ENCODE measurements at regions not wholly inside any gene's neighbourhood (a gene's known extent, or its start where the extent isn't known, plus 50 kb on each side); places are given as distances from the start of the nearest gene placed in this dataset.

GRCh38 chr1:222040121-222040805 is 298.4 kb upstream of the DUSP10 start:
- no peak for DNase-seq (ENCODE audit: low read depth in 3 of 3)

DNA sequence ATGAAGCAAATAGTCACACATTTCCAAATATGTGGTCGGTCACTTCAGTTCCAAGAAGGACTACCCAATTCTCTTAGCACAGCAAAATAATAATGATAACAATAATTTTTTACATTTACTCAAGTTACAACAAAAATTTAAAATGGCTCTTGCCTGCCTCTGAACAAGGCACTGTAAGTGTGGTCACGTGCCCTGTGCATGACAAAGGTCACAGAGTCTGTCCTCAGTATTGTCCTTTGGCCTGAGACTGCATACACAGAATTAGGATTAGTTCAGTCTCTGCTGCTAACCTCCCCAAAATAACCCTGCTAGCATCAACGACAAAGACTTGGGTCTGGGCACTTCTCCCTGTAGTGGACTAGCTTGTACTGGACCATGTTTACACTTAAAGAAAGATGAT is 297.1 kb upstream of the DUSP10 start:
- no peak for DNase-seq (ENCODE audit: low read depth in 3 of 3)

GRCh38 chr1:222037720-222038119 is 295.8 kb upstream of the DUSP10 start:
- no peak for DNase-seq (ENCODE audit: low read depth in 3 of 3)

DNA sequence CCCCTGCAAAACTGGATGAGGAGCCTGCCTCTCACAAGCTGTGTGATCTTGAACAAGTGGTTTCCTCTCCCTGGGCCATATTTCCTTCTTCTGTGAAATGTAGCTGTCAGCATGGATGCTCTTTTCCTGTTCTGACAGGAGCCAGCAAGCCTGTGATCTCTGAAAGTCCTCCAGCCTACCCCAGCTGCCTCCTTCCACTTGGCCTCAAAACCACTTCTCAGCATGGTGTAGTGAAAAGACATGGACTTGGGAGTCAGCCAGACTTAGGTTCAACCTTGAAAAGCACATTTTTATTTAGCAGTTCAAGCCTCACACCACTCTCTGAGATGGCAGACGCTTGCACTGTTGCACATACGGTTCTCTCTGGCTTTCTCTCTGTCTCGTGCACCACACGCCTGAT is 292.9 kb upstream of the DUSP10 start:
- DNase-seq (ENCODE audit: low read depth in 3 of 3): no peak

DNA sequence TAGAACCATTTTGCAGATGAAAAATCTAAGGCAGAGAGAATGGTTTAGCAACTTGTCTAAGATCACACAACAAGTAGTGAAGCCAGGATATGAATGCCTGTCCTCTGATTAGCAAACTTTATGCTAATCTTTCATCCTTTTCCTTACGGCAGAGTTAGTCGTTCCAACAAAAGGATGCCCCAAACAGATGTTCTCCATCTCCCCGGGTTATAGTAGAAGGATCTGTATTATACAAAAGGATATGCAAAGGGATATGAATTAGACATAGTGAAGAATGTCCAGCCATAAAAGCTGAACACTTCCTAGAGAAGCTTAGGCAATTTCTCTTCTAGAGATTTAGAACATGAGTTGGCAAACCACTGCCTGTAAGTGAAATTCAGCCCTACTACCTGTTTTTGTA is 291.6 kb upstream of the DUSP10 start:
- no peak for DNase-seq (ENCODE audit: low read depth in 3 of 3)

- no peak for DNase-seq (ENCODE audit: low read depth in 3 of 3)
Measured at GRCh38 chr1:222031318-222031717, 289.4 kb upstream of the DUSP10 start.

- no peak for DNase-seq (ENCODE audit: low read depth in 3 of 3)
Measured at GRCh38 chr1:222028676-222029075, 286.8 kb upstream of the DUSP10 start.

- DNase-seq (ENCODE audit: low read depth in 3 of 3): no peak
Measured at GRCh38 chr1:222028116-222028515, 286.2 kb upstream of the DUSP10 start.

GRCh38 chr1:222026280-222026679 is 284.4 kb upstream of the DUSP10 start:
- no peak for DNase-seq (ENCODE audit: low read depth in 3 of 3)

- DNase-seq (ENCODE audit: low read depth in 3 of 3): no peak
Measured at GRCh38 chr1:222023025-222023424, 281.1 kb upstream of the DUSP10 start.

DNA sequence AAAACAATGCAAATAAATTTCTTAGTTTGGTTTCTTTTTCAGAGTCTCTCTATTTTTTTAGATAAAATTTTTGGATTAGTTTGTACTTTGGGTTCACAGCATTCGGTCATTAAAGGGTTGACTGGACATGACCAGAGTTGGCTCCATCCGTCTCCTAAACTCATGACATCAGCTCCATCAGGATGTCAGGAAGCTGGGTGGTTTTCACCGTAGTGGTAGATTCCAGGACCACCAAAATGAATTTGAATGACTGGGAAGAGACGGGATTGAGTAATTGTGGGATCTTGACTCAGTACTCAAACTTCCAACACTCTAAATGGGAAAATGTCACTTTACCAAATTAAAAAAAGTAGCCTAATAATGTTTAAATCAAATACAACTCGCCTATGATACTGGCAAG is 279.2 kb upstream of the DUSP10 start:
- no peak for DNase-seq (ENCODE audit: low read depth in 3 of 3)

DNA sequence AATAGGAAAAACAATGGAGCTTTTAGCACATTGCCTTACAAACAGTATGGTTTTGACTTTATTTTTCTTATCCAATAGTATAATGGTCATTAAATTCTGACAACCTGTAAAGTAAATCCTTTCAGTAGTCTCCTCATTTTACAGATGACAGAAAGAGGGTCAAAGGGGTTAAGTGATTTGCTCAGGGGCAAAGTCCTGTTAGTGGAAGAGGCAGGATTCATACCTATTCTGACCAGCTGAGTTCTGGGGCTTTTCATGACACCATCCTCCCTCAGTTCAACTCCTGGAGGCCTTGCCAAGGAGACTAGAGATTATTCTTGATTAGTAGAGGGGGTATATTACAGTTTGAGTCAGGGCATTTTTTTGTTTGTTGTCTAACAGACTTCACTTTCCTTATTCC is 278.7 kb upstream of the DUSP10 start:
- DNase-seq (ENCODE audit: low read depth in 3 of 3): no peak

DNA sequence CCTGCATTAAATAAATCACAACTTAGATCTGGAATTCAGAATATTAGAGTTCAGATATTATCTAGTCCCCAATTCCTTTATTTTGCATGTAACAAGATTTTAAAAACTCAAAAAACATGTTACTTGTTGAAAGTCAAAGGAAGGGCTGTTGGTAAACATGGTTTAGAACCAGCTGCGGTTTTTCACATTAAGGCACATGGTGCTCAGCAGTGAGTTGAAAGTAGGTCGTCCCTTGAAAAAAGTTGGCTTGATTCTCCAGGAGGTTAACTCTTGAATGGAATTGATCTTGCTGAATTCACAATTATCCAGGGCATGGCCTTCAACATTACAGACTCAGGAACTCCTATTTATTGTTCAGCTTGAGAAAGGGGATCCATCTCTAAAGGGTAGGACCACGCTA is 277.1 kb upstream of the DUSP10 start:
- DNase-seq (ENCODE audit: low read depth in 3 of 3): no peak

GRCh38 chr1:222018041-222018440 is 276.2 kb upstream of the DUSP10 start:
- no peak for DNase-seq (ENCODE audit: low read depth in 3 of 3)

DNA sequence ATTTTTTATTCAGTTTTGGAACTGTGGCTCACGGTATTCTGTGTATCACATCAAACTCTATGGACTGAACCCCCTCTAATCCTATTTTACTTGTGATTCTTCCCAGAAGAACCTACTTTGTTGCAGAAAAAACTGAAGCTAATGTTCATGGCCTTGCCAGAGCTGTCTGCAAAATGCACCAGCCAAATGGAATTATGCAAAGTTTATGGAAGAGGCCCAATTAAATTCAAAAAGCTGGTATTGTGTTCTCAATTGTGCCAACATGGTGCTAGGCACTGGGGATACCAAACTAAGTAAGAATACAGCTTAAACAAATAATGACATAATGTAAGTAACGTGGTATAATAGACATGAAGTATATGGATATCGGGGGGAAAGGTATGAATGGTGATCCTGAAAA is 273.8 kb upstream of the DUSP10 start:
- DNase-seq (ENCODE audit: low read depth in 3 of 3): no peak

DNA sequence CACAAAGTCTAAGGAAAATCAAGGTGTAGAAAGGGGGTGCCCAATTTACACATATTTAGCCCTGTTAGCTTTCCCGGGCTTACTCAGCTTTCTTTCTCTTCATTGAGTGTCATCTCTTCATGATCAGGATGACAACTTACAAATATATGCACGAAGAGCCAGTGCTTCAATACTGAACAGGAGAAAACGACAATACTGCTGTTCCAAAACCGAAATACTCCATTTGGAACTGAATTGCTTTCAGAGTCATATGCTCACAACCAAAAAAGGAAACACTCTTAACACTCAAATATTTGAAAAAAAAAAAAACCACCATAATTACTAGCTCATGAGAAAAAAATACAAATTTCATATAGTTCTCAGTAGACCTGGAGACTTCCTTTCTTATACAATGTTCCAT is 272.1 kb upstream of the DUSP10 start:
- DNase-seq (ENCODE audit: low read depth in 3 of 3): no peak

GRCh38 chr1:222012816-222013215 is 270.9 kb upstream of the DUSP10 start:
- no peak for DNase-seq (ENCODE audit: low read depth in 3 of 3)

DNA sequence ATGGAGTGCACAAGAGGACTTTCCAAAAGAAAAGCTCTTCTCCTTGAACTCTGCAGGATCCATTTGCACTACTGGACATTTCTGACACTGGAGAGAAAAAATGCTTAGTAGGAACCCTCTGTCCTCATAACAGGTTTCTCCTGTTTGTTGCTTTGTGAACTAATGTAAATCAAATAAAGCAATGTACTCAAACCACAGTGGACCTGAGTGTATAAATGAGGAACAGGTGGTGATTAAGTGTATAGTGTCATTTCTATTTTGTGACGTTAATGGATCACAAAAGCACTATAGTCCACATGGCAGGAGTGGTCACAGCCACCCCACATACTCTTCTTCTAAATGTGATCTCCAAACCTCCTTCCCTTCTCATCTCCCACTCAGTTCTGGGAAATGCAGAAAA is 268.4 kb upstream of the DUSP10 start:
- DNase-seq (ENCODE audit: low read depth in 3 of 3): no peak

DNA sequence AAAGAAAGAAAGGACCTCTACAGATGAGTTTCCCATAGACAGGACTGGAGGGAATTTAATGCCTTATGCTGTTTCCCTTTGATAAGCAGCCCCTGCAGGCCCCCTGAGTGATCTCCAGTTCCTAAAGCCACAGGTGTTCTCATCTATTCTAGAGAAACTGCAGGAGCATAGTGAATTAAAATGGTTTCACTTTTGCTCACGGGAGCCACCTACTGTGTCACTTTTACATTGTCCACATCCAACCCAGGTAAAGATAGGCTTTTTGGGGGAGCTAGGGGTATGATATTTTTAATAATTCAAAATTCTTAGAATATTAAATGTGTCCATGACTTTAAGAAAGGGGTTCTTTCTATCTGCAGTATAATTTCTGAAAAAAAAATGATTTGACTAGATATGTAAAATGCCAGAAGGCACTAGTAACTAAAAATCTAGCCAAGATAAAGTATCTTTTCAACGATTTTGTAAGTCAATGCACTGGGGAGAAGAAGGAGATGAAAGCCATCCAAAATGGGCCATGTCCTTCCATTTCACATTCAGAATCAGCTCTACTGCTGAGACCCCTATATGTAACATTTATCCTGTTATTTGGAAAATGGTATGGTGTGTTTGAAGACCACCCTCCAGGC is 267.3 kb upstream of the DUSP10 start:
- DNase-seq (ENCODE audit: low read depth in 3 of 3): no peak

GRCh38 chr1:222006715-222007114 is 264.8 kb upstream of the DUSP10 start:
- DNase-seq (ENCODE audit: low read depth in 3 of 3): no peak

GRCh38 chr1:222004784-222005183 is 262.9 kb upstream of the DUSP10 start:
- DNase-seq (ENCODE audit: low read depth in 3 of 3): no peak

DNA sequence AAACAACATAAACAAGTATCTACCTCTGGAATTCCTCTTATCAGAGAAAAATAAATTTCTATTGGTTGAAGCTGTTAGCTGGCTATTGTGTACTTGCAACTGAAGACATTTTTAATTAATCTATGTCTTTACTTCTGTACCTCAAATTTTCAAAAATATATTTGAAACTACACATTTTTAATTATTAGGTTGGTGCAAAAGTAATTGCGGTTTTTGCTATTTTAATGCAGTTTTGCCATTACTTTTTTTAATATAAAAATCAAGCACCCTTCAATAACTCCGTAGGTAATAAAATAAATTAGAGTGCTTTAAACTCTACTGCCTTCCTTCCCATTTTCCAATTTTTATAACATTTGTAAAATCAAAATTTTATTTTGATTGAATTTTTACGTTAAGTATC is 262.1 kb upstream of the DUSP10 start:
- no peak for DNase-seq (ENCODE audit: low read depth in 3 of 3)

GRCh38 chr1:222002503-222002902 is 260.6 kb upstream of the DUSP10 start:
- no peak for DNase-seq (ENCODE audit: low read depth in 3 of 3)

DNA sequence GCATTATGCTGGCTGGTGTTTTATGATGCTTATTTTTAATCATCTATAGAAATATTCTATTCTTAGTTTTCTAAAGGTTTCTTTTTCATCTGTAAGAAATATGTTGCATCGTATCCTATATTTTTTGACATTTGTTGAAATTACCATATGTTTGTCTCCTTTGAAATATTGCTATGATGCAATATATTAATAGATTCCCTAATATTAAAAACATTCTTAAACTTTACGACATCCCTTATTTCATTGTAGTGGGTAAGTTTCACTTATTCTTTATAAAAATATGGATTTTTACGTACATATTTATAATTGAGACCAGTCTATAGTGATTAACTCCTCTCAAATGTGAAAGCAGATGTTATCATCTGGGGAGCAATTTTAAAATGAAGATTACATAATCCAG is 258.2 kb upstream of the DUSP10 start:
- no peak for DNase-seq (ENCODE audit: low read depth in 3 of 3)

All from stimulated activated CD4-positive, alpha-beta T cell treated with anti-CD3 and anti-CD28 coated beads, TNF-alpha, amount 100 ng/mL, for 4 hours (primary cell).